ENCODE measurements at regions not wholly inside any gene's neighbourhood (a gene's known extent, or its start where the extent isn't known, plus 50 kb on each side); places are given as distances from the start of the nearest gene placed in this dataset.
A peak's percentile ranks its signal among the peaks of the same experiment; 100 is the strongest.
"Not testable (repeated sequence)": the region's sequence is repeated elsewhere in the genome, so short reads cannot be mapped to it uniquely, and the experiment has no call there.

GRCh38 chr1:54479251-54479650 lies 68.8 kb upstream of the ACOT11 start:
- no peak for ATAC-seq
- no peak overlapping the region for H3K4me3 Mint-ChIP-seq
- no peaks in the 10 kb centered on the region for H3K9me3 Mint-ChIP-seq
- peaks cover 70% of the 10 kb centered on the region for H3K4me1 Mint-ChIP-seq
- H3K27ac Mint-ChIP-seq: no peak overlapping the region
- peaks cover 3% of the 10 kb centered on the region for H3K27me3 Mint-ChIP-seq
- DNase-seq: no peak

GRCh38 chr1:54477153-54477561 lies 70.9 kb upstream of the ACOT11 start:
- peaks cover 77% of the 10 kb centered on the region for H3K4me1 Mint-ChIP-seq
- peaks cover 9% of the 10 kb centered on the region for H3K27me3 Mint-ChIP-seq
- no peak overlapping the region for H3K4me3 Mint-ChIP-seq
- peak overlapping the region in 1 of 2 donors; percentile 1 for H3K27ac Mint-ChIP-seq
- peak; percentile 66 for ATAC-seq
- no peaks in the 10 kb centered on the region for H3K9me3 Mint-ChIP-seq
- DNase-seq: no peak

GRCh38 chr1:54476530-54477109 lies 70.4 kb upstream of the SSBP3 start:
- no peaks in the 10 kb centered on the region for H3K9me3 Mint-ChIP-seq
- no peak for DNase-seq
- peaks cover 72% of the 10 kb centered on the region for H3K4me1 Mint-ChIP-seq
- H3K27me3 Mint-ChIP-seq: peaks cover 9% of the 10 kb centered on the region
- no peak for ATAC-seq
- H3K4me3 Mint-ChIP-seq: peak overlapping the region in 1 of 2 donors; percentile 75
- peak overlapping the region in 1 of 2 donors; percentile 28 for H3K27ac Mint-ChIP-seq

DNA sequence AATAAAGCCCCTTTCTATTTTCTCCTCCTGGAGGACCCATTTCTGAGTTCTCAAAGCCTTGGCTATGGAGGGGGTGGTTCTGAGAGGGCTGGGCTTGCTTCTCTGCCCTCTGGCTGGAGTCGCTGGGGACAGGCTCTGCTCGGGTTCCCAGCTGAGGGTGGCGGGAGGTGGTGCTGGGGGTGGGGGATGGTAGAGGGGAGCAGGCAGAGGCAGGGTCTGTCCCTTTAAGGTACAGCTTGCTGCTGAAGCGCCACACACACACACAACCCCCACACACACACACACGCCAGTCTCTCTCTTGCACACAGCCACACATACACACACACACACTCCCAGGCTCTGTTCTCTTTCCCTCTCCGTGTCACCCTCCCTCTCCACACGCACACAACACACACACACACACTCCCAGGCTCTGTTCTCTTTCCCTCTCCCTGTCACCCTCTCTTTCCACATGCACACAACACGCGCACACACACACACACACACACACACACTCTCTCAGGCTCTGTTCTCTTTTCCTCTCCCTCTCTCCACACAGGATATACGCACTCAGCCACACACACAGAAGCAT lies 69.8 kb upstream of the SSBP3 start:
- Mint-ChIP-seq H3K9me3 (no peaks in the 10 kb centered on the region), H3K4me3 (peak overlapping the region; percentile 62 to 75), H3K27ac (peak overlapping the region; percentile 28 to 84), H3K4me1 (peaks cover 66% of the 10 kb centered on the region), H3K27me3 (peaks cover 9% of the 10 kb centered on the region)
- ATAC-seq (no peak), DNase-seq (no peak)

DNA sequence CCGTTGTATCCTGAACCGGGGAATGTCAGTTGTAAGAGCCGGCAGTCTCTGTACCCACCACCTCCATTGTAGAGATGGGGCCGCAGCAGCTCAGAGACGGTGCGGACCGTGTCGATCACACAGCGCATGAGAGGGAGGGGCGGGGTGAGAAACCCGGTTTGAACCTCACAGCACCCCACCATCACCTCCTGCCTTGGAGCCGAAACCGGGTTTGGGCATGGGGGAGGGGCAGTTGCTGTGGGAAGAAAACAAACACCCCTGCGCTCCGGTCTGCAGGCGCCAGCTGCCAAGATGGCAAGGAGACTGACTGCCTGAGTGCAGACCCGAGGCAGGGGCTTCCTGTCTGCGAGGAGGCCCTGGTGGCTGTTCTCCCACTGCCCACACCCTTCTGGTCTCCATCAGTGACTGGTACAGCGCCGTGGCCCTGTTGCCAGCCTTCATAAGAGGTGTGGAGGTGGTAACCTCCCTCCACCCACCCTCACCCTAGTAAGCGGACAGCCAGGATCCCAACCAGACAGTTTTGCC lies 69.2 kb upstream of the SSBP3 start:
- Mint-ChIP-seq H3K27me3 (peaks cover 9% of the 10 kb centered on the region), H3K4me1 (peaks cover 60% of the 10 kb centered on the region), H3K9me3 (no peaks in the 10 kb centered on the region), H3K27ac (peak overlapping the region in 1 of 2 donors; percentile 83), H3K4me3 (peak overlapping the region; percentile 62 to 75)
- DNase-seq (peak; percentile 41 to 42), ATAC-seq (peak; percentile 67)

DNA sequence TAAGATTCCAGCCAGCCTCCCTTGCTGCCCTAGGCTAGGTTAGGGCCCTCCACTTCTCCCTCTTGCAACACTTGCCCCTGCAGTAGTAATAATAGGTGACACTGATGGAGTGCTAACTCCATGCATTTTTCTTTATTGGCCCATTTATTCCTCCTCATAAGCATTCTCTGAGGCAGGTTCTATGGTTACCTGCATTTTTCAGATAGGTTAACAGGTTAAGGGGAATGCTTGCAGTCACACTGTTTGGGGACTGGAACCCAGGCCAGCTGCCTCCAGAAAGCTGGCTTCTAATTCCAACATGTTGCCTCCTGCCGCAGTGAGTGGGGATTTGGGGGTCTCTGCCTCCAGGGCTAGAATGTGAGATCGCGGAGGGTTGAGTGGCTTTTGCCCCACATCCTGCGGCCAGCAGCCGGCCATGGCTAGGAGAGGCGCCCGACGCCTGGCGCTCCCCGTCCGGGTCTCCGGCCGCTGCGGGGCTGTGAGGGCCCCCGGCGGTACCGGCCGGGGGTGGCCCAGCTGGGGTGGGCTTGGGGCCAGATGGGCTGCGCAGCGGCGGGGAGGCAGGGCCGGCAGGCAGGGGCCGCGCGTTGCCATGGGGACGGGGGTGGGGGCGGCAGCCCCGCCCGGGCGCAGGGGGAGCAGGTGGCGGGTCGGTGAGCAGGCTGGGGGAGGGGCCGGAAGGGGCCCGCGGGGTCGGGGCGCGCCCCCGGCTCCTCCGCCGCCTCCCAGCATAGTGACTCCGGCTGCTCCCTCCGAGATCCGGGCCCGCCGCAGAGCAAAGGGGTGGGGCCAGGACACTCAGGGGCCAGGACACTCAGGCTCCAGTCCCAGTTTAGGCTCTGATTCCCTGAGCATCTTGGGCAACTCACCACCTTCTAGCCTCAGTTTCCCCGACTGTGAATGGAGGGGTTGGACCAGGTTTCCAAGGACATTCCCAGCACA lies 68.4 kb upstream of the SSBP3 start:
- Mint-ChIP-seq H3K4me3 (peak overlapping the region; percentile 81 to 90), H3K9me3 (peaks cover 0 to under 1% of the 10 kb centered on the region in 2 donors), H3K27ac (peak overlapping the region in 1 of 2 donors; percentile 3), H3K27me3 (peaks cover 9% of the 10 kb centered on the region), H3K4me1 (peaks cover 52% of the 10 kb centered on the region)
- DNase-seq (no peak), ATAC-seq (peak; percentile 70)

DNA sequence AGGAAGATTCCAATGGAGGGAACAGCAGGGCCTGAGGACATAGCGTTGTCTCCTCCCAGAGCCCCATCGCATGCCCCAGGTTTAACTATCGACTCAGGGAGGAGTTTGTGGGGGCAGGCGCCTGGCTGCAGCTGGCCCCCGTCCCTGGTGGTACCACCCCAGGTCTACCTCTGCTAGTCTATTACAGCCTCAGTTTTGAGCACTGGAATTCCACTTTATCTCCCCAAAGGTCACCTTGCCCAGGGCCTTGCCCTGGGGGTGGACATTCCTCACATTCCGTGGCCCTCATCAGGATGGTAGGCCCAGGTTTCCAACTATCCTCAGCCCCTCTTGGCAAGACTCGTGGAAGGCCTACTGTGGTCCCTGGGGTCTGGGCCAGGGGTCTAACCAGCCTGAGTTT lies 65.4 kb upstream of the SSBP3 start:
- Mint-ChIP-seq H3K4me3 (no peak overlapping the region), H3K9me3 (peaks cover 0 to 13% of the 10 kb centered on the region in 2 donors), H3K4me1 (peaks cover 41% of the 10 kb centered on the region), H3K27ac (no peak overlapping the region), H3K27me3 (peaks cover 9% of the 10 kb centered on the region)
- no peak for ATAC-seq
- no peak for DNase-seq

DNA sequence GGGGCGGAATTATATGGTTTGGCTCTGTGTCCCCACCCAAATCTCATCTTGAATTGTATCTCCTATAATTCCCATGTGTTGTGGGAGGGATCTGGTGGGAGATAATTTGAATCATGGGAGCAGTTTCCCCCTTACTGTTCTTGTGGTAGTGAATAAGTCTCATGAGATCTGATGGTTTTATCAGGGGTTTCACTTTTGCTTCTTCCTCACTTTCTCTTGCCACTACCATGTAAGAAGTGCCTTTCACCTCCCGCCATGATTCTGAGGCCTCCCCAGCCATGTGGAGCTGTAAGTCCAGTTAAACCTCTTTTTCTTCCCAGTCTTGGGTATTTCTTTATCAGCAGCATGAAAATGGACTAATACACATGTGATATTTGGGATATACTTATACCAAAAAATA lies 63.2 kb upstream of the SSBP3 start:
- Mint-ChIP-seq H3K9me3 (peaks cover 0 to 13% of the 10 kb centered on the region in 2 donors), H3K4me1 (peaks cover 36% of the 10 kb centered on the region)
- H3K27me3 Mint-ChIP-seq, H3K4me3 Mint-ChIP-seq, ATAC-seq, DNase-seq, H3K27ac Mint-ChIP-seq: not testable (repeated sequence)

GRCh38 chr1:54468288-54469084 lies 62.3 kb upstream of the SSBP3 start:
- DNase-seq, H3K4me3 Mint-ChIP-seq, H3K27me3 Mint-ChIP-seq, H3K27ac Mint-ChIP-seq: not testable (repeated sequence)
- peaks cover 0 to 13% of the 10 kb centered on the region in 2 donors for H3K9me3 Mint-ChIP-seq
- peaks cover 37% of the 10 kb centered on the region for H3K4me1 Mint-ChIP-seq
- ATAC-seq: peak; percentile 26

DNA sequence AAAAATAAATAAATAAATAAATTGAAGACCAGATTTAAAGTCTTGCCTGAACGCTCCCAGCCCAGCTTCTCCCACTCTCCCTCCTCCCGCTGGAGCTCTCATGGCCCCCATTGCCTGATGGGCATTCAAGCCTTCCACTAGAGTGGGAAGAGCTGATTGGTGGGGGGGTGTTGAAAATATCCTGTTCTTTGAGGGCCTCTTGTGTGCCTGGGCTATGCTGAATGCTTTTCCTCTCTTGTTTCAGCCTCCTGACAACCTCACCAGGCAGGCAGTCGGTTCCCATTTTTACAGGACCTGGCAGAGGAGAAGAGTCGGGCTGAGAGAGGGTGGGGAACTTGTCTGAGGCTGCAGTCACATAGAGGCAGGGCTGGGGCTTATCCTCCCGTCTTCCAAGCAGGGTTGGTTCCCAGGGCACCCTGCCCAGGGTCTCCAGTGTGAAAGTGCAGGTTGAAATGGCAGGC lies 59.2 kb upstream of the SSBP3 start:
- ATAC-seq (no peak), DNase-seq (no peak)
- H3K4me1 Mint-ChIP-seq: peaks cover 66% of the 10 kb centered on the region
- no peak overlapping the region for H3K4me3 Mint-ChIP-seq
- peaks cover 0 to 13% of the 10 kb centered on the region in 2 donors for H3K9me3 Mint-ChIP-seq
- H3K27ac Mint-ChIP-seq: peak overlapping the region in 1 of 2 donors; percentile 77
- no peaks in the 10 kb centered on the region for H3K27me3 Mint-ChIP-seq

DNA sequence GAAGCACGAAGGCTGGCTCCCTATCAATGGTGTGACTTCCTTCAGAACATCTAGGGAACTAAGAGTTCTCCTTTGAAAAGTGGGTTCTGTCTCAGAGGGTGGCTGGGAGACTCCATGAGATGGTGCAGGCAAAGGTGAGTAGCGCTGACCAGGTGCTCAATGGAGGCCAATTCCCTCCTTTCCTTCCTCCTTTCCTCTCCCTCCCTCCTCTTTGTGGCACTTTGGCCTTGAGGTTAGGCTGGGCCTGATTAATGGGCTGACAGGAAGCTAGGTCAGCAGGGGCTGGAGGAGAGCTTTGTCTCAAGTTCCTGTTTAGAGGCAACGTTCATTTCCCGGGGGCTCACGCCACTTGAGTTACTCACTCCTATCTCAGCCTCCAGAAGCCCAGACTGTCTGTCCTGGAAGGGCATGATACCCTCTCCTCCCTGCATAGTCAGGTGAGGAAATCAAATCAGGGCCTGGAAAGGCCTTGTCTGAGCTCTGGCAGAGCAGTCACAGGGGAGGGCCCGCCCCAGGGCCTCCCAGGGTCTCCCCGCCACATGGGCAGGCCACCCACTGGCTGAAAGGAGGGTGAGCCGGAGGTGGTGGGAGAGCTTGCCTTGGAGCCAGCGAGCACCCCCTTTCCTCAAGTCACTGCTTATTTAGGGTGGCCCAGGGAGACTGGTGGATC lies 58.4 kb upstream of the SSBP3 start:
- ATAC-seq: peak; percentile 22

DNA sequence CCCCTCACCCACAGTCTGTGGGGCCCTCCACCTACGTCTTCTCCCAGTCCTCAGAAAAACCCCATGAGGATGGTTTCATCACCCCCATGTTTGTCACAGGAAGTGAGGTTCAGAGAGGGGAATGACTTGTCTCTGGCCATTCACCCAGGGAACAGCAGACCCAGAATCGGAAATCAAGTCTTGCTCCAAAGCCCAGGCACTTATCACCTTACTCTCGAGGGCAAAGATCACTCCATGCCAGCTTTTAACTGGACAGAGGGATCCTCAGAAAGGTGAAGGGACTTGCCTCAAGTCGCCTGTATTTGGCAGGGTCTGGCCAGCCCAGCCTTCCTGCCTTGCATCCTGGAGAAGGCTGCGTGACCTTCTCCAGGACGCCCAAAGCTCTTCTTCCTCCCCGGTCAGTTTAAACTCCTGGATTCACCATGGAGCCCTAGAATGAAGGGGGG lies 57.9 kb upstream of the SSBP3 start:
- Mint-ChIP-seq H3K4me3 (peak overlapping the region; percentile 34 to 67), H3K27me3 (no peaks in the 10 kb centered on the region), H3K9me3 (peaks cover 0 to 7% of the 10 kb centered on the region in 2 donors), H3K4me1 (peaks cover 73% of the 10 kb centered on the region), H3K27ac (peak overlapping the region; percentile 81 to 87)
- DNase-seq (peak in 1 of 2 donors; percentile 60), ATAC-seq (peak; percentile 83)

More for the DNA sequence above, 58.4 kb upstream of the SSBP3 start:
- Mint-ChIP-seq H3K27ac (peak overlapping the region; percentile 81 to 87), H3K9me3 (peaks cover 0 to 13% of the 10 kb centered on the region in 2 donors), H3K4me3 (peak overlapping the region in 1 of 2 donors; percentile 67), H3K4me1 (peaks cover 73% of the 10 kb centered on the region), H3K27me3 (no peaks in the 10 kb centered on the region)
- DNase-seq: no peak

- Mint-ChIP-seq H3K9me3 (peaks cover 0 to 1% of the 10 kb centered on the region in 2 donors), H3K27me3 (no peaks in the 10 kb centered on the region), H3K4me1 (peaks cover 69% of the 10 kb centered on the region), H3K27ac (peak overlapping the region; percentile 81 to 87), H3K4me3 (peak overlapping the region; percentile 34 to 67)
- DNase-seq: no peak
- ATAC-seq: no peak
These were observed 57.3 kb upstream of the SSBP3 start for GRCh38 chr1:54463259-54464030.
